ENCODE measurements at regions not wholly inside any gene's neighbourhood (a gene's known extent, or its start where the extent isn't known, plus 50 kb on each side); places are given as distances from the start of the nearest gene placed in this dataset.
"Not testable (repeated sequence)": the region's sequence is repeated elsewhere in the genome, so short reads cannot be mapped to it uniquely, and the experiment has no call there.

DNA sequence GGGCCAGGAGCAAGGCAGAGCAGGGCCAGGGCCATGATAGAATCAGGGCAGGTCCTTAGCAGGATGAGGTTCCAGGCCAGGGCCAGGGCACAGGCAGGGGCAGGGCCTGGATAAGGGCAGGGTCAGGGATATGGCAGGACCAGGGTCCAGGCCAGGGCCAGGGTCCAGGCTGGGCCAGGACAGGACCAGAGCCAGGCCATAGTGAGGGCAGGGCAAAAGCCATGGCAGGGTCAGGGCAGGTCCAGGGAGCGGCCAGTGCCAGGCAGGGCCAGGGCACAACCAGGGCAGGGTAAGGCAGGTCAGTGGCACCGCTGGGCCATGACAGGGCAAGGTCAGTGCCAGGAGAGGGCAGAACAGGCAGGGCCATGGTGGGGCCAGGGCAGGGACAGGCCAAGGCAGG is 152.2 kb downstream of the LIPI start:
- DNase-seq = no peak

DNA sequence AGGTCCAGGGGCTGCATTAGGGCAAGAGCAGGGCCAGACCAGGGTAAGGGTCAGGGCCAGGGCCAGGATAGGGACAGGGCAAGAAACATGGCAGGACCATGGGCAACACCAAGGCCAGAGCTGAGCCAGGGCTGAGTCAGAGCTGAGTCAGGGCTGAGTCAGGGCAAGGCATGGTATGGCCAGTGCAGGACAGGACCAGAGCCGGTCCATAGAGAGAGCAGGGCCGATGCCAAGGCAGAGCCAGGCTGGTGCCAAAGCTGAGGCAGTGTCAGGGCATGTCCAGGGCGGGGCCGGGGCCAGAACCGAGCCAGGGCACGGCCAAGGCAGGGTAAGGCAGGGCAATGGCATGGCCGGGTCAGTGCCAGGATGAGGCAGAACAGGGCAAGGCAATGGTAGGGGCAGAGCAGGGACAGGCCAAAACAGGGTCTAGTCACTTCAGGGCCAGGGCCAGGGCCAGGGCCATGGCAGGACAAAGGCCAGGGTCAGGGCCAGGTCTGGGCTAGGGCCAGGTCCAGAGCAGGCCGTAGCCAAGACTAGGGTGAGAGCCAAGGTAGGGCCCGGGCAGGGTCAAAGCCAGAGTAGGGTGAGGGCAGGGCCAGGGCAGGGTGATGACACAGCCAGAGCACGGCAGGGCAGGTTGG is 152.8 kb downstream of the LIPI start:
- not testable (repeated sequence) for DNase-seq

DNA sequence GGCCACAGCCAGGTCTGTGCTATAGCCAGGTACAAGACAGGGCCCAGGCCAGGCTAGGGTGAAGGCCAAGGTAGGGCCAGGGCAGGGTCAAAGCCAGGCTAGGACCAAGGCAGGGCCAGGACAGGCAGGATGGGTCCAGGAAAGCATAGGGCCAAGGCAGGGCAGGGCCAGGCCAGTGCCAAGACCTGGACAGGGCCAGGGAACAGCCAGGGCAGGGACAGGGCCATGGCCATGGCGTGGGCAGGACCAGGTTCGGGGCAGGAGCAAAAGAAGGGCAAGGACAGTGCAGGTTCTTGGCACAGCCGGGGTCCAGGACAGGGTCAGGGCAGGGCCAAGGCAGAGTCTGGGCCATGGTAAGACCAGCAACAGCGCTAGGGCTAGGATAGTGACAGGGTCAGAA is 153.4 kb downstream of the LIPI start:
- no peak for DNase-seq

DNA sequence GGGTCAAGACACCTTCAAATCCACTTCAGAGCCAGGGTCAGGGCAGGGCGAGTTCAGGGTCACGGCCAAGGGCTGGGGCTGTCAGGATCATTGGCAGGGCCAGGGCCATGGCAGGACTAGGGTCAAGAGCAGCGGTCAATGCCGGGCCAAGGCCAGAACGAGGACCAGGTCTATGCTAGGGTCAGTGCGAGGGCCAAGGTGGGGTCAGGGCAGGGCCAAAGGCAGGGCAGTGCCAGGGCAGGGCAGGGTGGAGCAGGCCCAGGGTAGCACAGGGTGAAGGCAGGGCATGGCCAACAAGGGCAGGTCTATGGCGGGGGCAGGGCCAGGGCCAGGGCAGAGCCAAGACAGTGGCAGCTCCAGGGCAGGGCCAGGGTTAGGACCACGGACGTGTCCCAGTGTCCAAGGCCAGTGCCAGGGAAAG is 154.0 kb downstream of the LIPI start:
- DNase-seq = no peak

DNA sequence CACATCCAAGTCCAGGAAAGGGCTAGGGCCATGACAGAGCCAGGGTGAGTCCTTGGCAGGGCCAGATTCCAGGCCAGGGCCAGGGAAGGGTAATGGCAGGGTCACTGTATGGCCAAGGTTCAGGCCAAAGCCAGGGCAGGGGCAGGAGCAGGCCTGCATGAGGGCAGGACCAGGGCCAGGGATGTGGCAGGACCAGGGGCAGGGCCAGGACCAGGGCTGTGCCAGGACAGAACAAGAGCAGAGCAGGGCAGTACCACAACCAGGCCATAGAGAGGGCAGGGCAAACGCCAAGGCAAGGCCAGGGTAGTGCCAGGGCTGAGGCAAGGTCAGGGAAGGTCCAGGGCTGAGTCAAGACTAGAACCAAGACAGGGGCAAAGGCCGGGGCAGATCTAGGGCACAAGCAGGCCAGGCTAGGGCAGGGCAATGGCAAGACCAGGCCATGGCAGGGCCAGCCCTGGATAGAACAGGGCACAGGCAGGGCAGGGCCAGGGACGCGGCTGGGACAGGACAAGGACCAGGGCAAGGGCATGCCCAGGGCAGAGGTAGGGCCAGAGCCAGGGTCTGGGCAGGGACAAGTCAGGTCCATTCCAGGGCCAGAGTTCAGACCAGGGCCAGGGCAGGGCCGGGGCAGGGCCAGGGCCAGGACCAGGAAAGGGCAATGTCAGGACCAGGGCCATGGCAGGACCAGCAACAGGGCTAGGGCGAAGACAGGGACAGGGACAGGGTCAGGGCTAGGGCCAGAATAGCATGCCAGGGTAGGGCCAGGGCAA is 154.8 kb downstream of the LIPI start:
- DNase-seq = not testable (repeated sequence)

DNA sequence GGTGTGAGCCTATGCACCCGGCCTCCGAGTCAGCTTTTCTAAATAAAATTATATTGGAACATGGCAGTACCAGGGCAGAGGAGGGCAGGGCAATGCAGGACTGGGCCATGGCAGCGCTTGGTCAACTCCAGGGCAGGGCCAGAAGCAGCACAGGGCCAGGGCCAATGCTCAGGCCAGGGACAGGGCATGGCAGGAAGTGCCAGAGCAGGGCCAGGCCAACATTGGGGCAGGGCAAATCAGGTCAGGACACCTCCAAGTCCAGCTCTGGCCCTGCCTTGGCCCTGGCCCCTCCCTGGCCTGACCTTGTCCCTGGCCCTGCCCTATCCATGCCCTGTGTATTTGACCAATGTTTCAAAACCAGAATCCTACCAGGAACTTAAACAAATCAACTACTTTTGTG is 156.1 kb downstream of the LIPI start:
- DNase-seq = no peak

DNA sequence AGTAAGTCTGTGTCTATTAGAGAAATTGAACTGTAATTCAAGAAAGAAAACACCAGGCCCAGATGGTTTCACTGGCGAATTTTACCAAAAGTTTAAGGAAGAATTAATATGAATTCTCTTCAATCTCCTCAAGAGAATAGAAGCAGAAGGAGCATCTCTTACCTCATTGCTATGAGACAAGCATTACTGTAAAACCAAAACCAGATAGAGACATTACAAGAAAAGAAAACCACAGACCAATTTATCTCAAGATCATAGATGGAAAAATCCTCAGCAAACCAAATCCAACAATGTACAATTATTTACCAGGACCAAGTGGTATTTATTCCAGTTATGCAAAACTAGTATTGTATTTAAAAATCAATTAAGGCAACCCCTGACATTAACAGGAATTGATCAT is 160.6 kb downstream of the LIPI start:
- DNase-seq = no peak

DNA sequence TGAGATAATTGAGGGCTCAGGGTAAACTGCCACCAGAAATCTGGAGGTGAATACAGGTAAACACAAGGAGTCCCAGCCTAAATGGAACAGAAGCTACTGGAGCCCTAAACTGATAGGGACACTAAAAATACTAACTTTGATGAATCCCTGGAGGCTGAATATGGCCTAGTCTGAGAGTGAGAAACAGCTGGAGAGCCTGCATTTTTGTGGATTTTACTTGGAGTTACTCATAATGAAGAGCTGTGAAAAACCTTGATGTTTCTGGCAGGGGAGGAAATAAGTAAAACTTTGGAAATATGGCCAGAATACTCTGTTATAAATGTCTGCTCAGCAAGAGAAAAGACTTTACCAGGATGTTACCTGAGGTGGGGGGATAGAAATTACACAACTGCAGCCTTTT is 164.4 kb downstream of the LIPI start:
- DNase-seq = no peak

DNA sequence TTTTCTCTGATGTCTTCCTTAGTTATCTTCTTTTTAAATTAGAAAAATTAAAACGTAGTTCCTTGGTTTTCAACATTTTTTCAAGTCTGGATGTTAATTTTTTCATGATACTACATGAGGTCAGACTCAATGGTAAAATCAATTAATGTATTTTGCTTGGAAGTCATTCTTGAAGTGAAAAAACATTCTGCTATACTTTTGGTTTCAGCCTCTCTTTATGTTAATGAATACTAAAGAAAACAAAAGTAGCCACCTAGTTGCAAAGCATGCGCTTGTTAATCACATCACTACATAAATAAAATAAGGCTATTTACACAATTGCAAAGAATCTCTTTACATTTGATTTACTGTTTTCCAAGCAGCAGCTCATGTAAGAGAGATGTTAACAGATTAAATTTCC is 170.4 kb downstream of the LIPI start:
- DNase-seq = no peak

DNA sequence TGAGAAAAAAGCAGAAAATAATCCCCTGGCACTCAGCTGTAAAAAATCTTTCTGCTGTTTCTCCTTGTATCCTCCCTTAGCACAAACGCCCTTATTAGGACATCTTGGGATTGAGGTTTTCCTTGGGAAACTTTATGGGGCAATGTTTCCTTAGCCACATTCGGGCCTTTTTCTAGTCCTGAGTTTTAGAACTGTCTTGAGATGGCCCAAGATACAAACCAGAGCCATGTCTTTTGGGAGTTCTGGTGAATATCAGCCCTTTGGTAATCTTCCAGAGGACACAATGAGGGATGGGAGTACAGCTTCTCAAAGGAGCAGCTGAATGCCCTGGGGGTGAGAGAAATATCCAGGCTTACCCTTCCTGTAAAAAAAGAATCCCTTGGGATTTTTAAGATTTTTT is 182.1 kb downstream of the LIPI start:
- DNase-seq = not testable (repeated sequence)

DNA sequence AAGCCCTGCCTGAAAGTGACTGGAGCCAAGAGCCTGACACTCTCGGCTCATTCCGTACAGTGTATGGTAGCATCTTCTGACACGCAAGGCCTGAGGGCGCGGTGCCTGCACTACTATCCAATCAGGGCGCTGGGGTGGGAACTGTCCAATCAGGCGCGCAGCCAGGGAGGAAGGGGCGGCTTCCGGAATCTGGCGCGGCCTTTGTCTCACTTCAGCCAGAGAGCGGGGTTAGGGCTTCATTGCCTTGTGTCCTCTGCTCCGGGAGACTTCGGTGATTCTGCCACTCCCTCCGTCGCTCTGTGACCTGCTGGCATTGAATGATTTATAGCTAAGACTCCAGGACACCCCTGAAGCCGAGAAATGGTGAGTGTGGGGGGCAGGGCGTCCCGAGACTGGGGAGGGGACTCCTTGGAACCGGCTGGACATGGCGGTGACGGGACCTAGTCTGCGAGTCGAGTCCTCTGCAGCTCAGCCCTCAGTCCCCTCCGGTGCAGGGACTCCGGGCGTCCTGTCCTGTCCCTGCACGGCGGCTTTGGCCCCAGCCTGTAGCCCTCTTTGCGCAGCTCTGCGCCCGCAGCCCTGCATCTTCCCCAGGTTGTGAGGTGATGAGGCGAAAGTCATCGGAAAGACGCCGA is 183.4 kb downstream of the LIPI start:
- peak; percentile 91 to 93 for DNase-seq

DNA sequence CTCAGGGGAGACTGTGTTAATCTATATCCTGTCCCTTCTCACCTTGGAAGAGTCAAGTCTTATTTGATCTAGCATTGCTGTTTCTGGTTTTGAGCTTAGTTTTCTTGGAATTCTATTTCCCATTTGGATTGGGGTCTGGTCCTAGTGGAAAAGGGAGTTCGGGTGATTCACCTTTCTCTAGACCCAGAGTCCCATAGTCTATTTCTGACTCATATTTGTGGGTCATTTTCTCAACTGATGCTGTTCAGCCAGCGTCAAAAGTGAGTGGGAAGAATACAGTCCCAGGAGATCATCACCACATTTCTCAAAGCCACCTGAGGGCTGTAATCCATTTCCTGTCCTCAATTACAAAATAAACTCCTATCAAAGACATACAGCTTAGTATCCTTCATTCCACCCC is 190.6 kb downstream of the LIPI start:
- not testable (repeated sequence) for DNase-seq

DNA sequence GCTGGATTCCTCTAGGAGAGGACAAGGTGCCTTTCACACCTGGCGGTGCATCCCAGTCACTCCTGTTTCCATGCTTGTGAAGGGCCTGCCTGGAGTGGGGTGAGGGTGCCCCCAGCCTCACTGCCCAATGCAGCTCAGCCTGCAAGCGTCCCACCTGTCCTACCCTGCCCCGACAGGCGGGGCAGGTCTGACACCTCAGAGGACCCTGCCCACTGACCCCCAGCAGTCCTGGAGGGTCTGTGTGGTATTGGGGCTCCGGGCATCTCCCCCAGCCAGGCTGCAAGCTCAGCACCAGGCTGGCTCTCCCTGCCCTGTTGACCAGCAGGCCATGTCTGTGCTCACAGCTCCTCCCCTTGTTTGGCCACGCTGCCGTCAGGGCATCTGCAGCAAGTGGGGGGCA is 194.9 kb downstream of the LIPI start:
- not testable (repeated sequence) for DNase-seq

DNA sequence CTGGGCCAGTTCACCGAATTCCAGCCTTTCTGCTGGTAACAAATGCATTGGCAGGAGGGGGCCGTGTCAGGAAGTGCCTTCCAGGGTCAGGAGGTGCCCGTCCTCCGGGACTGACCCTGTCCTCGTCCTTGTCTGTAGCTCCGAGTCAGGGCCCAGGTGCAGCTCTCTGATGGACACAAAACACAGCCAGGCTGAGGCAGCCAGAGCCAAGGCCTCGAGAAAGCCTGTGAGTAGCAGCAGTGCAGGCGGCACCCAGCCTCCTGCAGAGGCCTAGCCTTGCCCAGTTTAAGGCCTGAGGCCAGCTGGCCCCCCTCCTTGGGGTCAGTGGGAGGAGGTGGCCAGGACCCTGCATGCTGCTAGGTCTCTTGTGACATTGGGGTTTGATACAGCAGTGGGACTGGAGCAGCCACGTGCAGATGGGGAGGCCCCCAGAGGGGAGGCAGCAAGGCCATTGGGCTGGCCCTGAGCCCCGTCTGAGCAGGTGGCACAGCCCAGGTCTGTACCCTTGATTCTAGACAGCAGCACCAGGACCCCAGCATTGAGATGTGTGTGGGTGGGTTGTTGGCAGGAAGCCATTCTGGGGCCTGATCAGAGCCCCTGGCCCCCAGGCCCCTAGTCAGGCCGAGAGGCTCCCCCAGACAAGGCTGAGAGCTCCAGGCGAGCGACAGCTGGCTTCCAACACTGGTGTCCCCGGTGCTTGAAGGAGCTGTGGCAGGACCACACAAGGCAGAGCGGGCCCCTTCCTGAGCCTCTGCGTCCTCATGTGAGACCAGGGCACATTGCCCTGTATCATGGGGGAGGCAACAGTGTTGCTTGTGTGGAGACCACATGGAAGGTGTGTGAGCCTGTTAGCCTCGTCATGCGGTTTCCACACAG is 196.9 kb downstream of the LIPI start:
- not testable (repeated sequence) for DNase-seq

DNA sequence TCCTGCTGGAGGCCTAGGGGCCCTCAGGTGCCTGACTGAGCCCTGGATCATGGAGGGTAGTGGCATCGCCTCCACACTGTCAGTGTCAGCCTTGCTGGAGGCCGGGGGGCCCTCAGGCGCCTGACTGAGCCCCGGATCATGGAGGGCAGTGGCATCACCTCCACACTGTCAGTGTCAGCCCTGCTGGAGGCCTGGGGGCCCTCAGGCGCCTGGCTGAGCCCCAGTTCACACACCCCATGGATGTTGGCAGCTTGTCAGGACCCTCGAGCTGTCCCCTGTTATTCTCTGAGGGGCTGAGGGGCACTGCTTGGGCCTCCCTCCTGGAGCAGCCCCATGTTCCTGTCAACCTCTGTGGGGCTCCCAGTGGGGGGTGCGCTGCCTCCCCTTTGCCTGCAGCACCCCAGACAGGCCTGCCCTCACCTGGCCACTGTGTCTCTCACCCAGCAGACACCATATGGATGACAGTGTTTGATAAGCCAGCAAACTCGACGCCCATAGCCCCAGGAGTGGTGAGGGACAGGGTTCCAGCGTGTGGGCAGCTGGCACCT is 197.6 kb downstream of the LIPI start:
- DNase-seq = no peak

DNA sequence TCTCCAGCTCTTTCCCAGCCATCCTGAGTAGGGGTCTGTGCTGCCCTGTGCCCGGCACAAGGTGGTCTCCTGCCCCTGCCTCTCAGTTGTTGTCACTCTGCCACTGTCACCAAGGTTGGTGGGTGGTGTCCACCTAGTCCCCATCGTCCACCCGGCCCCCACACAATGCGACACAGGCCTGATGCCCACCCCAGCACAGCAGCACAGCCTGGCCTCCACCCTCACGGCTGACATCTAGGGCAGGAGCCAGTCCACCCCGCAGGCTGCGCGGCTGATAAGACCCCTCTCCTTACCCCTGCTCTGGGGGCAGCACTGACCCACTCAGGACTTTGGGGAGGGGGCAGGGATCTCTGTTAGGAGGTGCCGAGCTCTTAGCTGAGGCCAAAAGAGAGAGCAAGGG is 198.3 kb downstream of the LIPI start:
- no peak for DNase-seq

DNA sequence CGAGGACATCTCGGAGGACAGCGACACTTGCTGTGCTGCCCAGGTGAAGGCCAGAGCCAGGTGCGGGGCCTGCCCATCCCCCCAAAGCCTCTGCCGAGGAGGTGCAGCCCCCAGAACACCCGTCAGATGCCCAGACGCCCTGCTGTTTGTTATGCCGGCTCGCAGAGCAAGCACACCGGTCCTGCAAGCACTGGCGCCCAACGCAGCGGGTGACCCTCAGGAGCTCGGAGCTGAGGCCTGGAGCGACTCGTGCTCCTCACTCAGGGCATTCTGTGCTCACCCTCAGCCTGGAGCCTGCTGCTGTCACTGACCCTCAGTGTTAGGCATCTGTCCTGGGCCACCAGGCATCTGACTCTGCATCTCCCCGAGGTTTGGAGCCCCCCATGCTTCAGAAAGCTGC is 199.0 kb downstream of the LIPI start:
- not testable (repeated sequence) for DNase-seq

DNA sequence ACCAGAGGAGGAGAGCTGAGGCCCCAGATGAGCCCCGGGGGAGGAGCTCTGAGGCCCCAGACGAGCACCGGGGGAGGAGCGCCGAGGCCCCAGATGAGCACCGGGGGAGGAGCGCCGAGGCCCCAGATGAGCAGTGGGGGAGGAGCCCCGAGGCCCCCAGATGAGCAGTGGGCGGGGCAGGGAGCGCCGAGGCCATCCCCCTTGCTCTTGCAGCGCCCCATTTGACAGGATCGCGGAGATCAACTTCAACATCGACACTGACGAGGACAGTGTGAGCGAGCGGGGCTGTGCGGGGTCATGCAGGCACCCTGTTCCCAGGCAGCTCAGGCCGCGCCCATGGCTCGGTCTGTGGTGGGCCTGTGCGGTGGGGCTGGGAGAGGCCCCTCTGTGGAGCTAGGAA is 199.6 kb downstream of the LIPI start:
- not testable (repeated sequence) for DNase-seq

DNA sequence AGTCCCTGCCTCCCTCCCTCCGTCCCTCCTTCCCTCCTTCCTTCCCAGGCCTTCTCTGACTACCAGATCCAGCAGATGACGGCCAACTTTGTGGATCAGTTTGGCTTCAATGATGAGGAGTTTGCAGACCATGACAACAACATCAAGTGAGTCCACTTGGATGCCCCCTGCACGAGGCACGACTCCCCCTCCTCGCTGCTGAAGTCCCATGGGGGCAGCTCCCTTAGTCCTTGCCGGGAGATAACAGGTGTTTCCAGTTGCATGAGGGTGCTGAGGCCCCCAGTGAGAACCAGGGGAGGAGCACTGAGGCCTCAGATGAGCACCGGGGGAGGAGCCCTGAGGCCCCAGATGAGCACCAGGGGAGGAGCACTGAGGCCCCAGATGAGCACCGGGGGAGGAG is 200.0 kb downstream of the LIPI start:
- no peak for DNase-seq

DNA sequence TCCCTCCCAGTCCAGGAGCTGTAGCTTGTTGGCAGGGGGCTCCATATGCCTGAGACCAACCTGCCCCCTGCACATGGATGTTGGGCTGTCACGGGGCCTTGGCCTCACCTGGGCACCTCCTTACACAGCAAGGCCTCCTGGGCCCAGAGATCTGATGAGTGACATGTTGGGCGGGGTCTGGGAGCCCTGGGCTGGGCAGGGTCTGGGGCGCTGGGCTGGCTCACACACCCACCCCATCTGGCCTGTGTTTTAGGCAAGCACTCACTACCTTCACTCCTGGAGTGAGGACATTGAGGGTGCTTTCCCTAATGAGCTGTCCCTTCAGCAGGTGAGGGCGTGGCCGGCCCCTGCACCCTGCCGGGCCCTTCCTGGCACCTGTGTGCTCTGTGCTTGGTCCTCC is 200.8 kb downstream of the LIPI start:
- DNase-seq = not testable (repeated sequence)

DNA sequence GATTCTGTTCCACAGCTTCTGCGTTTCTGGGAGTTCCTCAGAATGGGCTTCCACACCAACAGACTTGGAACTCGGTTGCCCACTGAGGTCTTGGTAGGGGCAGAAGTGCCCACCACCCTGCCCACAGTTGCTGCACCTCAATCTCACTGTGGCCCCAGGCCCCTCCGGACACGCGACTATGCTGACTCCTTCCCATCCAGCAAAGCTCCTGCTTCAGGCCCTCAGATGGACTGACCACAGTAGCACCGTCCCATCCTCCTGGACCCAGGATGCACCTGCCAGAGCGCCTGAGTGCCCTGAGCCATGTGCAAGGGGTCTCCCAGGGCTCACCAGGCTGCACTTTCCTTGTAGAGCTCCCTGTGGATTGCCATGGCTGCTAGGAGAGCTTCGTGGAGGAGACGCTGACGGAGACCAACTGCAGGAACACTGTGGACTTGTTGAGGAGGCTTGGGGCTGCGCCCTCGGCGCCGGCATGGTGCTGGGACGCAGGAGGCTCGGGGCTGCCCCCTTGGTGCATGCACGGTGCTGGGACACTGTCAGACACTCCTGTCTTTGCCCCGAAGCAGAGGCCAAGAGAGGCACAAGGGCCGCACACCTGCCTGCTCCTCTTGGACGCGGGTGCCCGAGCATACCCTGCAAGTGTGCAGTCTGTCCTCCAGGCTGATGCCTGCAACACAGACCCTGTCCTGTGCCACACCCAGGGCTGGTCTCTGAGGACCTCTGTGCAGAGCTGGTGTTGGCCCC is 201.3 kb downstream of the LIPI start:
- DNase-seq = not testable (repeated sequence)

DNA sequence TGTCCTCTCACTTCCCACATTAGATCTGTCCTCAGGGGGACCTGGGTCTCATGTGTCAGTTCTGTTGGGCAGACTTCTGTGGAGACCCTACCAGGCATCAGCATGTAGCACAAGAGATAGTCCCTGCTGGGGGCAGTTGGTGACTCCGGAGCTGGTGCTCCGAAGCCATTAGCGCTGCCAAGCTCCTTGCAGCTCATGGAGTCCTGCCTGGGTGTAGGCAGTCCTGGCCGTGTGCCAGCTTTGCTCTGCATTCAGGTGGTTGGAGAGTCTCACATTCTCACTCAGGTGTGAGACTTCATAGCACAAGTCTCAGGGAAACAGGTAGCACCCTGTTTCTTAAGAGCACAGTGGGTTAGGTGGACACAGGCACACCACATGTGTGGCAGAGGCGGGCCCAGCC is 202.3 kb downstream of the LIPI start:
- not testable (repeated sequence) for DNase-seq
